GM18951 (cell line): ENCODE measurements at regions not wholly inside any gene's neighbourhood (a gene's known extent, or its start where the extent isn't known, plus 50 kb on each side); places are given as distances from the start of the nearest gene placed in this dataset.

Experiments
- POLR2A ChIP-seq: IDR thresholded peaks from 4 replicates; pipeline ENCODE4 v1.6.1; 2011; ENCODE audit warnings: mild to moderate bottlenecking; ENCODE audit not compliant: insufficient read length, insufficient read depth; ENCODE audit errors: extremely low read depth
- in situ Hi-C: fragments of 300-500 bp; cut with MboI; formaldehyde crosslinking; loops from one replicate; pipeline ENCODE4 v1.12.0; 2022; ENCODE audit warnings: low sequenced_read_pairs, mixed read lengths, inconsistent platforms; ENCODE audit not compliant: unreplicated experiment

GRCh38 chr5:53180538-53180937 lies 71.0 kb upstream of the MOCS2 start:
- in situ Hi-C loops: no loop called here
- no peak for TF ChIP-seq POLR2A

GRCh38 chr5:53180991-53181390 lies 71.4 kb upstream of the MOCS2 start:
- no peak for TF ChIP-seq POLR2A
- in situ Hi-C loops: no loop called here

GRCh38 chr5:53183880-53184279 lies 74.3 kb upstream of the MOCS2 start:
- TF ChIP-seq POLR2A: no peak
- in situ Hi-C loops: no loop called here

GRCh38 chr5:53191548-53192165 lies 82.1 kb upstream of the MOCS2 start:
- in situ Hi-C loops: no loop called here
- TF ChIP-seq POLR2A: no peak

- in situ Hi-C loops: no loop called here
- TF ChIP-seq POLR2A: no peak
Measured at GRCh38 chr5:53194086-53194485, 84.5 kb upstream of the MOCS2 start.

GRCh38 chr5:53199882-53200281 lies 90.3 kb upstream of the MOCS2 start:
- no peak for TF ChIP-seq POLR2A
- in situ Hi-C loops: no loop called here

- in situ Hi-C loops: no loop called here
Measured at GRCh38 chr5:53200306-53200705, 90.7 kb upstream of the MOCS2 start.

GRCh38 chr5:53201746-53202145 lies 92.2 kb upstream of the MOCS2 start:
- in situ Hi-C loops: no loop called here
- no peak for TF ChIP-seq POLR2A

More at GRCh38 chr5:53200306-53200705, 90.7 kb upstream of the MOCS2 start:
- TF ChIP-seq POLR2A: no peak

- TF ChIP-seq POLR2A: no peak
- in situ Hi-C loops: no loop called here
Measured at GRCh38 chr5:53206562-53206961, 97.0 kb upstream of the MOCS2 start.

GRCh38 chr5:53211799-53212198 lies 102.2 kb upstream of the MOCS2 start:
- TF ChIP-seq POLR2A: no peak
- in situ Hi-C loops: no loop called here

GRCh38 chr5:53219174-53219573 lies 109.6 kb upstream of the MOCS2 start:
- TF ChIP-seq POLR2A: no peak
- in situ Hi-C loops: no loop called here

GRCh38 chr5:53219610-53220009 lies 110.1 kb upstream of the MOCS2 start:
- no peak for TF ChIP-seq POLR2A
- in situ Hi-C loops: no loop called here

- TF ChIP-seq POLR2A: no peak
- in situ Hi-C loops: no loop called here
Measured at GRCh38 chr5:53233645-53234405, 124.3 kb upstream of the MOCS2 start.

GRCh38 chr5:53236683-53237082 lies 127.1 kb upstream of the MOCS2 start:
- in situ Hi-C loops: no loop called here
- TF ChIP-seq POLR2A: no peak
